Putamen (tissue), 1 donor: ENCODE measurements at regions not wholly inside any gene's neighbourhood (a gene's known extent, or its start where the extent isn't known, plus 50 kb on each side); places are given as distances from the start of the nearest gene placed in this dataset.

ENCODE experiments used
- DNase-seq: peaks from one replicate; pipeline ENCODE4 v3.0.0-alpha.2; 2016; ENCODE audit warnings: low spot score

DNA sequence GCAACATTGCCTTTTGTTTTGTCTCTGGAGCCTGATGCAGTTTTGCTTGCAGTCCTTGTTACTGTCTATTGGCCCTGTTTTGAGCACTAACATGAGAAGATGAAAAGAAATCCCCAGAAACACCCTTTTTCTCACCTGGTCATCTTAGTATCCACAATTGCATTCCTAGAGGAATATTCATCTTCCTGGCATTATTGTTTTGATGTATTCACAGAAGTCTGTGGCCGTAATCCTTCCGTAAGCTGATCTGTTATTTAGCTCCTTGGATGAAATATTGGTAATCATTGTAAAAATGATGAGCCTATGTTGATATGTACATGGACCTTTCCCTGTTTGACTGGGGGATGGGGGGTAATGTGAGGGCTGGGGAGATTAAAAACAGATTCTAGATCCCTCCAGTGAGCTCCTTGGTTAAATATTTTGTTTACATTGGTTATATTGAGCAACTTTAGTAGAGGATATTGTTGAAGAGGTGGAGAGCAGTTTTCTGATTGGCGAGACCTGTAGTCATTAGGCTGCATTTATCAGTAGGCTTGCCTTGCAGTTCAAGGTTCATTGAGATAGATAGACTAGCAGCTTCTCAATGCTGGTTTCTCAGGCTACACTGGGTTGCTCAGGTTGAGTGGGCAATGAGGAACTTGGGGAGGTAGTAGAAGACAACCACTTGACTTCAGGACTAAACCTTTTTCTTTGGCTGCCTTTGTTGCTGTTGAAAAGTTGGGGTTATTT, 117.5 kb downstream of the MACIR start:
- DNase-seq, result no peak

DNA sequence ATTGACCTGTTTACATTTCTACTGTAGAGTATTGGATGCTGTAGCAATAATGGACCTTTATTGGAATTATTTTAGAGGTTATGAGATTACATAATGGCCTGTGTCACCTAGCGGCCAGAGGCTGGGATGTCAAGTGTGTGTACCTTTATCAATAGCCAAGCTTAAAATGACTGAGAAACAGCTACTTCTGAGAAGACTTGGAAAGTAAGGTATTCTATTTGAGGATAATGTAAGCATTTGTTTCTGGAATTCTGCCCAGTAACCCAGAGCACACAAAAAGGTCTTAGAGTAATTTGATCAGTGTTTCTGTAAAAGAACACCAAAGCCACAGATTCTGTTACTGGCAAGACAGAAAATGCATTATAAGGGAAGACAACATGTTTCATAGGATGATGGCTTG, 116.8 kb downstream of the MACIR start:
- no peak for DNase-seq

DNA sequence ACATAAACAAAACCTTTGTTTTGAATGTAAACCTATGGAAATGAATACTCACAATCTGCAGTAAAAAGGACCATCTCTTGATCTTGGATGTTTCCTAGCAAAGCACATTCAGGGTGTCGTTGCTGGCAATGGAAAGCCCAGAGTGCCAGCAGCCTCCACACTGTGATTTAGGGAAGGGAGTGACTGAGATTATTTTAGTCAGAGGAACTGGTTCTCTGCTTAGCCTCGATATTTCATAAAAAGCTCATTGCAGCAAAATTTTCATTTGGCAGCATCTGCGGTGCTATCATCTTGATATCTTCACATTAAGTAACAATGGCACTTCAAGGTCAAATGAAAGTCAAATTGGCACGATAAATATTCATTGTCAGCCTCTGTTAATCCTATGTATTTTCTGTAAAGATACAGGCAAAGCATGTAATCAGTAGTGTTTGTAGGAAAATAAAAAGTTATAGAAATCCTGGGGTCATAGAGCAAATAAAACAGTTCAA, 116.0 kb downstream of the MACIR start:
- DNase-seq, result peak; percentile 53

DNA sequence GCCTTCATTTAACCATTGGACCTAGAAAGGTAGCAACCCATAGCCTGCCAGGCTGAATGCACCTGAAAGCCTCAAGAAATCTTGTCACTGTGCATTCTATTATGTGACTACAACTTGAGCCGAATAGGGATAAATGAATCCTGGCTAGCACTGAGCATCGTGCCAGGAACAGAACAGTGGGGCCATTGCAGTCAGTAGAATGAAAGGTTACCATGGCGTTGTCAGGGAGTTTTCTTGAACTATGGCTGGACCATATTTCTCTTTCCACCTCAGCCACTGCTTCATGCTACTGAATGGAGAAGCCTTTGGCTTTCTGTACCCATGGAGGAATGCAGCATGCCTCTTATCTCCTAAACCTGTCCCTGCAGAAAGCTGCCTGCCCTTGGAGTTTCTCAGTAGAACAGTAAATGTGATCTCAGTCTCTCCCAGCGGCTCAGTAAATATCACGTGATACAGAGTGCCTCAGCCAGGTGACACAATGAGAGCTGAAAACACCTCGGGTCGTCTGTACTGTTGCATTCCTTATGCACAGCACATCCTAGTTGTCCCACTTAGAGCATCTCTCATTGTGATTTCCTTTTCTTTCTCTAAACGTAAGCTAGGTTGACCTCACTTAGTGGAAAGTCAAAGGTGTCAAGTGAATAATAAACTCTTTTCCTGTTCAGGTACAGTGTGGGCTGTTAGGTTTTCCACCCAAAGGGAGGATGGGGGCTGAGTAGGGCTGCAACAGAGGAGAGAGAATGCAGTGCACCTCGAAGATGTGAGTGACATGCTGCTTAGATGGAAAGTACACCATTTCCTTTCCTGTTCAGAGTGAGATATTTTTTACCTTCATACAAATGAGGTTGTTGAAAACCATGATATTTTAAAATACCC, 115.3 kb downstream of the MACIR start:
- peak; percentile 61 for DNase-seq

DNA sequence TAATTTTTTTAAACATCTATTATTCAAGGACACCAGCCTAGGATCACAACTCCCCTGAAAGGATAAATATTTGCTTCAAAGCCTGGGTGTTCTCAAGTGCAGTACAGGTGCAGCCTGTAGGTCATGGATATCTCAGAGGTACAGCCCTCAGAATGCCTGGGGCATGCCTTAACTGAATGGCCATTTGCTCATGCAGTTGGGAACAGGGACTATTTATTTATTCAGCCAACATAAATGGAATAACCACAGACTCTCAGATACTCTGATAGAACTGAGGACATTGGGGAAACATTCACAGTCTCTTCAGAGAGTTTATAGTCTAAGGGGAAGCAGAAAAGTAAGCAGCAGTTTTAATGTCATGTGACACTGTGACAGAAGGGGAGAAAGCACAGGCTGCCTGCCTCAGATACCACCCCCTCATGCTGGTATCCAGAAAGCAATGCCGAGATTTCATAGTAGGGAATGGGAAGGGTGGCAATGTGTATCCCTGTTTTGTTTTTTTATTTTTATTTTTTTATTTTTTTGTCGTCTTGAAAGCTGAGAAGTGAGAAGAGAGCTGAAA, 112.6 kb downstream of the MACIR start:
- no peak for DNase-seq

DNA sequence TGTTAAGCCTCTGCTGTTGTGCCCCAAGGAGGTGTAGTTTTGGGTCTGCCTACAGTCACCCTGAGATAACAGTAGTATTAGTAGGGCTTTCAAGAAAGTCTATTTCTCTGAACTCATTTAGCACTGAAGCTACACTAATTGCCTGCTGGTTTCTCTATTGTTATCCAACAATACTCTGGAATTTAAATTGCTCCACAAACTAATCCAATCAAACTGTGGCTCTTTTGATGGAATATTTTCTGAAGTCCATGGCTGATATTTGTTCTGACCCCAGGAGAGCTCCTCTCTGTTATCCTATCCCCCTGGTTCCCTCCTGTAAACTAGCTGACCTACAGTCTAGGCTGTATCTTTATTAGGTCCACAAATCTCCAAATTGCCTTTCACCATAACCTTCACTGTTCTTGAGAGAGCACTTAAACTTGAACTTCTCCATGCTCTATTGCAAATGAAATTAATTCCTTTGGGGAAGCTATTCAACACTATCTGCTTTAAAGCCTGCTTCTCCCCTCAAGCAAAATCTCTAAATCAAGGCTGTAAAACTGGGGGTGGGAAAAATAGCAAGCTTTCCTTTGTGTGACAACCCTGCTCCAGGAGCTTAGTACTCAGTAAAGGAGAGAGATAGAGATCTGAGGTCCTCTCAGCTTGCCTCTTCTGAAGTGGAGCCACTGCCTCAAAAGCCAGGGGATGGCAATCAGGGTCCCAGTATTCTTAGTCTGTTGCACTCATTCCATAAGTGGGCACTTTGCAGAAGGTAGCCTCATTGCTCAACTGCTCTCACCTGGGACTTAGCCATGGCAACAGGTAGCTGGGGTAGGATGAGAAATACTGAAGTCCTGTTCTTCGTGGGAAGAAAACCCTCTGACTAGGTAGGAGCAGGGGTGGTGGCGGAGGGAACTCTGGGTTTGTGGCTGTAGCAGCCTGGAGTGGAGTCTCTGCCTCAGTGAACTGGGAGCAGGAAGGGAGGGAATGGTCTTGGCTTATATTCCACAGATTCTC, 110.9 kb downstream of the MACIR start:
- no peak for DNase-seq

DNA sequence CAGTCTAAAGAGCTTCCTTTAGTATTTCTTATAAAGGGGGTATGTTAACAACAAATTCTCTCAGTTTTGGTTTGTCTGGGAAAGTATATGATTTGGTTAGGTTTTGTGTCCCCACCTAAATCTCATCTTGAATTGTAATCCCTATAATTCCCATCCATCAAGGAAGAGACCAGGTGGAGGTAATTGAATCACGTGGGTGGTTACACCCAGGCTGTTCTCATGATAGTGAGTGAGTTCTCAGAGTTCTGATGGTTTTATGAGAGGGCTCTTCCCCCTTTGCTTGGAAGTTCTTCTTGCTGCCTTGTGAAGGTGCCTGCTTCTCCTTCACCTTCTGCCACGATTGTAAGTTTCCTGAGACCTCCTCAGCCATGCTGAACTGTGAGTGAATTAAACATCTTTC, 109.1 kb downstream of the MACIR start:
- DNase-seq, result no peak

DNA sequence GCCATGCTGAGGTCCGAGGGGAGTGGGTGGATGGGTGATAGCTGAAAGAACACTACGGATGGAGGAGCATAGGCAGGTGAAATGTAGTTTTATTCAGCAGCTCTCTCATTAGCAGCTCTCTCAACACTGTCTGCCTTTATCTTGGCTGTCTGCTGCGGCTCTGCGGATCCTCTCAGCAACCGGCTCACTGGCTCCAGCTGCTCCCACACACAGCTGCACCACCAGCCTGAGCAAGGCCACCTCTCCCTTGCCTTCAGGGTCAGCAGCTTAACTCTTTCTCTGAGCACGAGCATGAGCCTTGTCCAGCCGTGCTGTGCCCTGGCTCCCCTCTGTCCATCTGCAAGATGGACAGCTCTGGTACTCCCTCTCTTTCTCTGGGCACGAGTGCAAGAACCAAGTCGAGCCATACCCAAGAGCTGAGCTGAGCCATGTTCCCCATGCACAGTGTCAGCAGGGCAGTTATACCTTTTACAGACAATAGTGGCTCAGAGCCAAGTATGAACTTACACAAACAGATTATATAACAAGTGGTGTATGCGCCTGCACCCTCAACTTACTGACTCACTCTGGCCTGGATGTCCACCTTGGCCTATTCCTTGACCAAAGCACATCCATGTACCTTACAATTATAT, 108.5 kb downstream of the MACIR start:
- no peak for DNase-seq

DNA sequence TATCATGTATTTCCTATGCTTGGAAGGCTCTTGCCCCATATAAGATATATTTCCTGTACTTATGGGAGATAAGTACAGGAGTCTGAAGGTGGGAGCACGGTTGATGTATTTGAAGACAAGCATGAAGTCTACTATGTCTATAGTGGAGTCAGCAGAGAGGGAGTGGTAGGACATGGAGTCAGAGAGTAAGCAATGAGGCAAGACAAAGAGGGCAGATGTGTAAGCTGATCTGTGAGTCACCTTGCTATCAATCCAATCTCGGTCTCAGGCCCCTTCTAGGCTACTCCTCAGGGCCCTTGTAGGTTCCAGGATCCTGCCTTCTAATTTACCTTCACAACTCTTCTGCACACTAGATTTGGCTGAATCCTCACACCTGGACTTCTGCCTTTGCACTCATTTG, 105.5 kb downstream of the MACIR start:
- DNase-seq, result no peak

DNA sequence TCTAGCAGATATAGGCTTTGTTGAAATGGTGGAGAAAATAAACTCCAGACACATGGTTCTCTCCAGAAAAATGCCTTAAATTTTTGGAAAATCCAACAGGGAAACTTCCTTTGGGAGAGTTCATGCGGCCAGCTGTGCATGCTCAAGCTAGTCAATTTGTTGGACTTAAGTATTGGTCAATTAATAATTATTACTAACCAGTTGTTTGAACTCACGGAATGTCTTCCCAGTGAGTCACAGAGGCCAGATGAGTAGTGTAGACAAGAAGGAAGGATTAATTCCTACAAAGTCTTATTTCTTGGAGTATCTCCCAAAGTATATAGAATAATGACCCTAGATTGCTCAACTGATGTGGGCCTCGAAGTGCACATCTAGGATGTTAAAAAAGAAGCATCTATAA, 103.6 kb downstream of the MACIR start:
- DNase-seq, result no peak

DNA sequence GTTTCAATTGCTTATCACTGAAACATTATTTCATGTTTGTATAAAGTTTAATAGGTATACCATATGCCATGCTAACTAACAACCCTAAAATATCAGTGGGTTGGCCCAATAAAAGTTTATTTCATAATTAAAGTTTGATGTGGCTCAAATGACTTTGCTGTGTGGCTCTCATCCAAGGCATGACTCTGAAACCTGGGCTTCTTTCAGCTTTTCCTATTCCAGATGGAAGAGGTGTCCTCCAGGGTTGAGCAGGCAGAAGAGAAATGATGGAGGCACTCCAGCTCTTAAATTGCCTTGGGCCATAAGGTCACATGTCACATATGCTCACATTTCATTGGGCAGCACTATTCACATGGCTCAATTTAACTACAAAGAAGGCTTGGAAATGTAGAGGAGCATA, 101.9 kb downstream of the MACIR start:
- DNase-seq, result no peak

DNA sequence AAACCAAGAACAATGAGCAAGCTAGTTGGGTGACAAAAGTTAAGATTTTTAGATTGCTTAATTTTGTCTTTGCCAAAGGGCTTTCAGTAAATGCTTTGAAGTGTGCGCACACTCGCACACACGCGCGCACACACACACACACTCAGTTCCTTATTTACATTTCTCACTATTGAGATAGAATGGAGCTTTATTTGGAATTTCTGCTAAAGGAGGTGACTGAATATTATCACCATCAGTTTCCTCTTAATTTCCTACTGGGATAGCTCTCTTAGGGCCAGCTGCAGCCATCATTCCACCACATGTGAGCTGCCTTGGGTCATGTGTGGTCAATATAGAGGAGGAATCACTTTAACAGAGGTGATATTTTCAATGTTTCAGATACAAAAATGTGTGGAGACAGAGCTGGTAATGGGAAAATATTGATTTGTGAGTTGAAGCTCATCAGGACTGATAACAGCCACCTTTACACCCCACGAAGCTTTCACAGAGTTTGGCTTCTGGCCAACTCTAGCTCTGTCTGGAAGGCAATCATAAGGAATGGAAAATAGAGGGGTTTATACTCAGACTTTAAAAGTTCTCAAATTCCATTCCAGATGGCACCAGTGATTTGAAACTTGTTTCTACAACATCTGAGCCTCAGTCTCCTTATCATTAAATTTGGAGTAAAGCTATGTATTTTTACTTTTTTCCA, 99.9 kb downstream of the MACIR start:
- DNase-seq, result no peak

DNA sequence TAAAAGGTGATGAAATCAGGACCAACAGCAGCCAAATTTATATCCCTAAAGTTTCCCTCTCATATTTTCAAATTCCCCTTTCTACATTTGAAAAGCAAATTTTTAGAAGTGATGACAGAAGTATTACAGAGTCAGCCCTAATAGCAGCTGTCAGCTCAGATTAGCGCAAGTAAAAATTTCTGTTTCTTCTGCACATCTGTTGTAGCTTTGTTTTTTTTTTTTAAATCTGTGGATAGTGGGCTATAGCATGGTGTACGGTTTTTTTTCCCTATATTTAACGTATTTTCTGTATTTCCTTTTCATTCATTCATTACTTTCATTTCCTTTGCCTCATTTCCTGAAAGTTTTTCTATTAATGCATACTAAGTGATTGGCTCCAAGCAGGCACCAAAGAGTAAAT, 99.1 kb downstream of the MACIR start:
- DNase-seq, result no peak

DNA sequence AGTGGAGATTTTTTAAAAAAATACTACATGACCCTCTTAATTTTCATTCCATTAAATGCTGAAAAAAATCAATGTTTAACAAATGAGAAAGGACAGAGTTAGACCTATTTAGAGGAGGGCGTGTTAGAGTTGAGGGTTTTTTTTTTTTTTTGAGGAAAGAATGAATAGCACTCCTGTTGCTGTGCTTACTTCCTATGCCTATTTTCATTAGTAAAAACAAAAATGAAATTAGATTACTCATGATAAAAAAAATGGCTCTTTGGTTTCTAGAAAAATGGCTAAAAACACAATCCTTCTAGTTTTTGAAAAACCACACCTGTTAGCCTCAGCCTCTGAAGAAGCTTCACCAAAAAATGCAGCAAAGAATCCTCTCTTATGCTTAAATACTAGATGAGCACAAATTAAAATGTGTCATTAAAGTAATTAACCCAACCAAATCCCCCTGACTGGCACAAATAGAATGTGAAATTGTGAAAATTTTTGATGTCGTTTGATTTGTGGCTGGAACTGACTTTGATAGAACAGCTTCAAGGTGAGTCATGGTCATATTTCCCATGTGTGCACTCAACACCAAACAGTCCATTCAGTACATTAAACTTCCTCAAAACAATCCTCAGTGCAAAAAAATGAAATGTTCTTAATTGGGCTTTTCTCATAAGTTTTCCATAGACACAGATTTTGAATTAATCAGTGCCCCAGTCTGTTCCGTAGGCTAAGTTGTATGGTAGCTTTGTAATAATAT, 98.0 kb downstream of the MACIR start:
- no peak for DNase-seq

DNA sequence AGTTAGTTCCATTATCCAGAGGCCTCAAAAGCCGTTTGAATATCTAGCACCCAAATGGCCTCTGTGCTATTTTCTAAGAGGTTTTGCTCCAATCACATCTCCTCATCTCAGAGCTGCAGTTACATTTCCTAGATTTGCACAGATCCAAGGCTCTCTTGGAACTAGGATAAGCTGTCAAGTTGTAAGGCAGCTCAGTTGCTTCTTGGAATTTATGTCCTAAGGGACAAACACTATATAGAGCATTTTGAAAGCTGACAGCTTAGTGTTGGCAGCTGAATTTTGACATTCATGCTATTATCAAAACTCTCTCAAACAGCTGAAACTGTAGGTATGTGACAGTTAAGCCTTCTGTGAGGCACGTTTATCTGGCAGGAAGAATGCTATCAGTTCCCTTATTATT, 97.0 kb downstream of the MACIR start:
- no peak for DNase-seq

DNA sequence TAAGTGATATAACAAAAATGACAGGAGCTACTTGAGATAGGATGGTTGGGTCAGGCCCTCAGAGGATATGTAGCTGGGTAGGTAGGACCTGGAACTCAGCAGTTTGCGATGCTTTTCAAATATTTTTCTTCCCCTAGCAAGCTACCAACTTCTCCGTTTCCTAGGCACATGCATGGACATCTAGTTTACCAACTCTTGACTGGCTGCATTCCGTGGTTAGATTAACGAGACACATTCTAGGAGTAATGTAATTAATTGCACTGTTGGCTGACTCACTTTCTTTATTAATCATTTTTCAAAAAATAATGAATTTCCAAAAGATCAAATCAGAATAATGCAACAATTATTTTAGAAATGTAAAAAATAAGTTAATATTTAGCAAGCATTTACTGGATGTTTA, 95.9 kb downstream of the MACIR start:
- no peak for DNase-seq

DNA sequence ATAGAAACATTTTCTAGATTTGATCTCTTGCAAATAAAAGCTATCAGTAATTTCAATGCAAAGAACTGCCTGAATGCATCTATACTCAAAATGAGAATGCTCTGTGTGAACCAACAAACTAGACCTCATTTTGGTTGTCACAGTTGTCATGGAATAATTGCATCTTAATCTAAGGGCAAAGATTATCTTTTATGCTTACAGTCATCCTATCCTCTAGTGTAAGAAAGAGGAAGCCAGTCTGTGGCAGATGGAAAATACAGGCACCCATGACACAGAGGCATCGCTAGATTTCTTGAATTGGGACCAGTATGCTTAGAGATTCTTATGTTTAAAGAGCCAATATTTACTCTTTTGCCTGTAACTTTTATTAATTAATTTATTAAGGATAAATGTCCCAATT, 95.0 kb downstream of the MACIR start:
- DNase-seq, result no peak

DNA sequence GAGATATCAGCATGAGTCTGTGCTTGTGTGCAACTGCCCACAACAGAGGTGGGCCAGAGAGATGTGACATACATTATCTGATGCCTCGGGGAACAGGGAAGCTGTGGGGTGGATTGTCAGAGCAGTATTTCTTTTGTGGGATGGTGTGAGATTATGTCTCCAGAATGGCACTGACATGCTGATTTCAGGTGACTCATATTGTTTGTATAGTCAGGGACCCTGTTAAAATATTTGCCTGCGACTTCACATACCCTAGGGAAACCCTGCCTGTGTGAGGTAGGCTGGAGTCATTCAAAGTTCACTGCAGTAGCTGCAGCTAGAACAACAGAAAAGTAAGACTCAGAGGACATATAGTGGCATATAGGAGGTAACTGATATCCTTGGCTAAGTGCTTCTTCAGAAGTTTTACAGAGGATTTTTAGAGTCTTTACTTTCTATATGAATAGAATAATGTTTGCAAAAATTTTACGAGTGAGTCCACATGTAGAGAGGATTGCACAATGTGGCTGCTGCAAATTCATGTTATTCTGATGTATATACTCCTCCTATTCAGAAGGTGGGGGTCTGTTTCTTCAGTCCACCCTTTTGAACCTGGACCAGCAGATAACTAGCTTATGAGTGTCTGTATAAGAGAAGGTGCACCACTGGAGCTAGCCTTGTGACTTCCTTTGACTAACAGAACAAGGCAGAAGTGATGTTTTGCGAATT, 89.3 kb downstream of the MACIR start:
- DNase-seq, result no peak

DNA sequence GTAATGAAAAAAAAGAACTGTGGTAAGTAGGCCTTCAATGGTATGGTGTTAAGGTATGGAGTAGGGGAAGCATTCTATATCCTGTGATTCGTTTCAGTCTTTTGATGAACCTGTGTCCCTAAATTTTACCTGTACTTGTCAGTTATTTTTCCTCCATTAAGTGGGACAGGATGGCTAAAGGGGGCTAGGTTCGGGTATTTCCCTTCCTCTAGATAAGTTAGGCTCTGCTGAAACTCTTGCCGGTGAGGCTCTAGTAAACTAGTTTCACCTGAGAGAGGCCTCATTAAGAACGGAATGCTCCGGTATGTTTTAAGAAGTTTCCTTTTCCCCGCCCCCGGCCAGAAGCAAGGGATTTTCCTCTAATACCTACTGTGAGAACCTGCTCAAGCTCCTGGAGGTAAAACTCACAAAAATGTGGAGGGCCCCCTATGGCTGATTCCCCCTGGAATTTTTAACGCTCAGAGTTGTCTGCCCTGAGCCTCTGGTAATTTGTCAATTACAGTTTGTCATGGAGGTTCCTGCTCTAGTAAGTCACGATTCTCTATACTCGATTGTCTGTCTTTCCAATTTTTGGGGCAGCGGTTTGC, 87.7 kb downstream of the MACIR start:
- DNase-seq, result no peak
